22Rv1 (cell line): ENCODE measurements at regions not wholly inside any gene's neighbourhood (a gene's known extent, or its start where the extent isn't known, plus 50 kb on each side); places are given as distances from the start of the nearest gene placed in this dataset.

Experiments used
- H3K27ac ChIP-seq: fragments of 450-650 bp; 2 replicates; pipeline ENCODE4 v1.5.1; 2017
- CTCF ChIP-seq: fragments of 450-650 bp; IDR thresholded peaks from 2 replicates; pipeline ENCODE4 v1.5.1; 2017; ENCODE audit warnings: mild to moderate bottlenecking
- ZFX ChIP-seq: fragments of 450-650 bp; IDR thresholded peaks from 2 replicates; pipeline ENCODE4 v1.6.1; 2017; ENCODE audit warnings: antibody characterized with exemption, borderline replicate concordance

GRCh38 chr6:27761391-27761790, 150.8 kb downstream of the OR2B2 start:
- no peak for TF ChIP-seq ZFX
- TF ChIP-seq CTCF = no peak
- no peak overlapping the region for H3K27ac ChIP-seq

GRCh38 chr6:27760464-27760863, 151.7 kb downstream of the OR2B2 start:
- TF ChIP-seq ZFX (no peak), CTCF (no peak)
- no peak overlapping the region for H3K27ac ChIP-seq

GRCh38 chr6:27759930-27760329, 152.3 kb downstream of the OR2B2 start:
- no peak overlapping the region for H3K27ac ChIP-seq
- TF ChIP-seq ZFX (no peak), CTCF (no peak)

- no peak overlapping the region for H3K27ac ChIP-seq
Measured at GRCh38 chr6:27758491-27758890, 153.7 kb downstream of the OR2B2 start.

GRCh38 chr6:27757307-27757706, 154.9 kb downstream of the OR2B2 start:
- TF ChIP-seq ZFX = no peak
- TF ChIP-seq CTCF = no peak

More at GRCh38 chr6:27758491-27758890, 153.7 kb downstream of the OR2B2 start:
- TF ChIP-seq CTCF = no peak
- TF ChIP-seq ZFX = no peak

GRCh38 chr6:27755768-27756167, 156.4 kb downstream of the OR2B2 start:
- TF ChIP-seq CTCF (no peak), ZFX (no peak)
- H3K27ac ChIP-seq = no peak overlapping the region

More at GRCh38 chr6:27757307-27757706, 154.9 kb downstream of the OR2B2 start:
- H3K27ac ChIP-seq = no peak overlapping the region

GRCh38 chr6:27754408-27754782, 157.8 kb downstream of the OR2B2 start:
- TF ChIP-seq CTCF (no peak), ZFX (no peak)
- no peak overlapping the region for H3K27ac ChIP-seq
